ENCODE measurements at regions not wholly inside any gene's neighbourhood (a gene's known extent, or its start where the extent isn't known, plus 50 kb on each side); places are given as distances from the start of the nearest gene placed in this dataset.

DNA sequence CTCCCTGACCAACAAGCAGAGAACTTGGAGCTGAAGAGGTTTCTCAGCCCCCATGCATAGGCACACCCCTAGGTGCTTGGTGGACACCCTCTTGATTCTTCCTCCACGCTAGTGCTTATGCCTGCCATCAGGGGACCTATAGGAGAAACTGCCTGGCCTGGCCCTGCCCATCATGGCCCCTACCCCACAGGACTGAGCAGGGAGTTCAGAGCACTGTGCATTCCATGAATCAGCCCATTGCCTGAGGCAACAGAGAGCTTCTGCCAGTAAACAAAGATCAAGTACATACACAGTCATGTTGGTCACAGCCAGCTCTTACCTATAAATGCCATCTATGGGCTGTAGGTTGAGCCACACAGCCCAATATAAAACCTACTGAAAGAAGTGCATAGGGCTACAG is 99.1 kb upstream of the EDNRA start:
- Histone ChIP-seq H3K36me3 (no peaks in the 10 kb centered on the region), H3K27me3 (no peaks in the 10 kb centered on the region)

GRCh38 chr4:147388018-147388417 is 92.9 kb upstream of the EDNRA start:
- WGBS, 2 donors = 78 to 81% methylated on average over 1 of the region's 1 CpG
- Histone ChIP-seq H3K4me1 (no peaks in the 10 kb centered on the region), H3K4me3 (no peak overlapping the region), H3K27ac (no peak overlapping the region), H3K9me3 (no peaks in the 10 kb centered on the region), H3K36me3 (no peaks in the 10 kb centered on the region), H3K27me3 (no peaks in the 10 kb centered on the region)
- no peak for DNase-seq (ENCODE audit: low spot score in 2 of 2)
- TF ChIP-seq POLR2A (IDR thresholded peaks at IDR 0.05) (no peak), EP300 (IDR thresholded peaks at IDR 0.05) (no peak), CTCF (IDR thresholded peaks at IDR 0.05) (no peak)

More for the DNA sequence above, 99.1 kb upstream of the EDNRA start:
- 86 to 90% methylated on average over 1 of the region's 1 CpG for WGBS, 2 donors
- Histone ChIP-seq H3K4me3 (no peak overlapping the region), H3K27ac (no peak overlapping the region), H3K9me3 (peaks cover 0 to 13% (median 0%) of the 10 kb centered on the region in 4 donors), H3K4me1 (no peaks in the 10 kb centered on the region)
- no peak for DNase-seq (ENCODE audit: low spot score in 2 of 2)
- TF ChIP-seq POLR2A (IDR thresholded peaks at IDR 0.05) (no peak), EP300 (IDR thresholded peaks at IDR 0.05) (no peak), CTCF (IDR thresholded peaks at IDR 0.05) (no peak)

- H3K9me3 ChIP-seq = no peaks in the 10 kb centered on the region
- H3K27me3 ChIP-seq = no peaks in the 10 kb centered on the region
- no peak for DNase-seq (ENCODE audit: low spot score in 2 of 2)
- no peak overlapping the region for H3K27ac ChIP-seq
- H3K4me1 ChIP-seq = no peaks in the 10 kb centered on the region
- whole genome bisulfite sequencing, 2 donors = 0 to 64% methylated on average over 1 of the region's 1 CpG
- no peak overlapping the region for H3K4me3 ChIP-seq
- TF ChIP-seq EP300 (IDR thresholded peaks at IDR 0.05) (no peak), POLR2A (IDR thresholded peaks at IDR 0.05) (no peak), CTCF (IDR thresholded peaks at IDR 0.05) (no peak)
- H3K36me3 ChIP-seq = no peaks in the 10 kb centered on the region
Measured at GRCh38 chr4:147396105-147396504, 84.8 kb upstream of the EDNRA start.

DNA sequence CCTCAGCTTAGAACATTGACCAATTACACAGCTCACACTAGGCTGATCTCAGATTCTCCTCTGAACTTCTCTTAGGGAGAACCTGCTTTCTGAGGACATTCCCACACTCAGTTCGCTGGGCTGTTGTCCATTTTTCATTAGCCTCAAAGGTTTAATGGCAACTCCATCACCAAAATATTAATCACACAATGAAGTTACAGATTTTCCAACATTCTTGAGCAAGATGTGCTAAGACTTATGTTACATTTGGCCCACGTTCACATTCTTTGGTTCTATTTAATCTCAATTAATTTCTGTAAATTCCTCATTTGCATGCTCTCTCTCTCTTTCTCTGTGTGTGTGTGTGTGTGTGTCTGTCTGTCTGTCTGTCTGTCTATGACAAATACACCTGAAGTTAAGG is 82.3 kb upstream of the EDNRA start:
- Histone ChIP-seq H3K9me3 (no peaks in the 10 kb centered on the region), H3K4me3 (no peak overlapping the region), H3K36me3 (no peaks in the 10 kb centered on the region), H3K4me1 (no peaks in the 10 kb centered on the region), H3K27me3 (no peaks in the 10 kb centered on the region), H3K27ac (no peak overlapping the region)
- no peak for DNase-seq (ENCODE audit: low spot score in 2 of 2)
- 70 to 80% methylated on average over 2 of the region's 2 CpGs for WGBS, 2 donors
- TF ChIP-seq CTCF (IDR thresholded peaks at IDR 0.05) (no peak), POLR2A (IDR thresholded peaks at IDR 0.05) (no peak), EP300 (IDR thresholded peaks at IDR 0.05) (no peak)

- no peak for TF ChIP-seq EP300 (IDR thresholded peaks at IDR 0.05)
- TF ChIP-seq POLR2A (IDR thresholded peaks at IDR 0.05) = no peak
- no peak for TF ChIP-seq CTCF (IDR thresholded peaks at IDR 0.05)
Measured at GRCh38 chr4:147400721-147401120, 80.2 kb upstream of the EDNRA start.

More at GRCh38 chr4:147400721-147401120, 80.2 kb upstream of the EDNRA start:
- H3K27ac ChIP-seq = no peak overlapping the region
- H3K9me3 ChIP-seq = peaks cover 0 to 8% (median 2%) of the 10 kb centered on the region in 4 donors
- H3K27me3 ChIP-seq = no peaks in the 10 kb centered on the region
- no peaks in the 10 kb centered on the region for H3K4me1 ChIP-seq
- no peak overlapping the region for H3K4me3 ChIP-seq
- DNase-seq (ENCODE audit: low spot score in 2 of 2) = no peak
- WGBS, 2 donors = 87 to 92% methylated on average over 3 of the region's 3 CpGs
- H3K36me3 ChIP-seq = no peaks in the 10 kb centered on the region

All from tibial nerve (tissue), 4 donors.